C4-2B (cell line): ENCODE measurements at regions not wholly inside any gene's neighbourhood (a gene's known extent, or its start where the extent isn't known, plus 50 kb on each side); places are given as distances from the start of the nearest gene placed in this dataset.
"Not testable (repeated sequence)": the region's sequence is repeated elsewhere in the genome, so short reads cannot be mapped to it uniquely, and the experiment has no call there.

ENCODE experiments used
- CTCF ChIP-seq: fragments of 450-650 bp; conservative IDR thresholded peaks from 2 replicates; pipeline ENCODE4 v1.5.1; 2017; ENCODE audit warnings: mild to moderate bottlenecking
- ZFX ChIP-seq: fragments of 450-650 bp; IDR thresholded peaks from 2 replicates; pipeline ENCODE4 v1.6.1; 2017

DNA sequence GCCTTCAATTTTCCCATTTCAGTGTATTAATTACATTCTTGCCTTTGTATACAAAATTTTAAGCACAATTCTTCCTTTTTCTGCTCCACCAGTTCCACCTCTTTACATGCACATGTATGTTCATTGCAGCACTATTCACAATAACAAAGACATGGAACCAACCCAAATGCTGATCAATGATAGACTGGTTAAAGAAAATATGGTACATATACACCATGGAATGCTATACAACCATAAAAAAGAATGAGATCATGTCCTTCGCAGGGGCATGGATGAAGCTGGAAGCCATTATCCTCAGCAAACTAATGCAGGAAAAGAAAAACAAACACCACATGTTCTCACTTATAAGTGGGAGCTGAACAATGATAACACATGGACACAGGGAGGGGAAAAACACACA, 400.1 kb upstream of the ESRRG start:
- TF ChIP-seq CTCF, ZFX: not testable (repeated sequence)
